ENCODE measurements at regions not wholly inside any gene's neighbourhood (a gene's known extent, or its start where the extent isn't known, plus 50 kb on each side); places are given as distances from the start of the nearest gene placed in this dataset.

DNA sequence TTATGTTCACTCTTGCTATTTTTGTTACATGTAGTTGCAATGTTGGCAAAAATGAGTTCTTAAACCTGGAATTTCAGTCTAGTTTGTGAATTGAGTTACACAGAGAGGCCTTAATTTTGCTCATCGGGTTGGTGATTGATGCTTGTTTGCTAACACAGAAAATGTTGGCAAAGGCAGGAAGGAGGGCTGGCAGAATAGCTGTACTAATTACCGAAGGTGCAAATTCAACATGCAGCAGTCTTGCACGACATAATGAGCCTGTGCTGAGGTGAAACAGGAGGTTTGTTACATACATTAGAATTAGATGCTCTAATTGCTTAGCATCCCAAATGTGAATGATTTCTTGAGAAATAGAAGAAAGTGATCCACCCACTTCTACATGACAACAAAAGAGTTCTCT lies 475.0 kb upstream of the TOM1L1 start:
- H3K27ac ChIP-seq, result no peak overlapping the region
- no peaks in the 10 kb centered on the region for H3K36me3 ChIP-seq
- WGBS, 3 donors, result 42 to 62% (median 47%) methylated on average over 3 of the region's 3 CpGs
- no peak for DNase-seq
- intact Hi-C loops (cut with DNase I), result no loop called here
- H3K4me3 ChIP-seq, result no peak overlapping the region
- H3K27me3 ChIP-seq, result no peaks in the 10 kb centered on the region
- TF ChIP-seq POLR2A (IDR thresholded peaks at IDR 0.05), result no peak
- TF ChIP-seq EP300 (IDR thresholded peaks at IDR 0.05), result no peak
- TF ChIP-seq, protein P1, sequence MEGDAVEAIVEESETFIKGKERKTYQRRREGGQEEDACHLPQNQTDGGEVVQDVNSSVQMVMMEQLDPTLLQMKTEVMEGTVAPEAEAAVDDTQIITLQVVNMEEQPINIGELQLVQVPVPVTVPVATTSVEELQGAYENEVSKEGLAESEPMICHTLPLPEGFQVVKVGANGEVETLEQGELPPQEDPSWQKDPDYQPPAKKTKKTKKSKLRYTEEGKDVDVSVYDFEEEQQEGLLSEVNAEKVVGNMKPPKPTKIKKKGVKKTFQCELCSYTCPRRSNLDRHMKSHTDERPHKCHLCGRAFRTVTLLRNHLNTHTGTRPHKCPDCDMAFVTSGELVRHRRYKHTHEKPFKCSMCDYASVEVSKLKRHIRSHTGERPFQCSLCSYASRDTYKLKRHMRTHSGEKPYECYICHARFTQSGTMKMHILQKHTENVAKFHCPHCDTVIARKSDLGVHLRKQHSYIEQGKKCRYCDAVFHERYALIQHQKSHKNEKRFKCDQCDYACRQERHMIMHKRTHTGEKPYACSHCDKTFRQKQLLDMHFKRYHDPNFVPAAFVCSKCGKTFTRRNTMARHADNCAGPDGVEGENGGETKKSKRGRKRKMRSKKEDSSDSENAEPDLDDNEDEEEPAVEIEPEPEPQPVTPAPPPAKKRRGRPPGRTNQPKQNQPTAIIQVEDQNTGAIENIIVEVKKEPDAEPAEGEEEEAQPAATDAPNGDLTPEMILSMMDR (IDR thresholded peaks at IDR 0.05), result no peak
- no peaks in the 10 kb centered on the region for H3K4me1 ChIP-seq (ENCODE audit: insufficient read depth)
- H3K9me3 ChIP-seq, result no peaks in the 10 kb centered on the region

GRCh38 chr17:54426296-54426886 lies 474.3 kb upstream of the TOM1L1 start:
- WGBS, 3 donors, result 34 to 49% (median 44%) methylated on average over 1 of the region's 1 CpG
- Histone ChIP-seq H3K27ac (no peak overlapping the region), H3K4me3 (no peak overlapping the region), H3K36me3 (no peaks in the 10 kb centered on the region), H3K27me3 (no peaks in the 10 kb centered on the region), H3K9me3 (no peaks in the 10 kb centered on the region), H3K4me1 (ENCODE audit: insufficient read depth) (no peaks in the 10 kb centered on the region)
- no peak for DNase-seq
- TF ChIP-seq POLR2A (IDR thresholded peaks at IDR 0.05), result no peak
- TF ChIP-seq EP300 (IDR thresholded peaks at IDR 0.05), result no peak
- TF ChIP-seq, protein P1 (IDR thresholded peaks at IDR 0.05), result no peak
- intact Hi-C loops (cut with DNase I), result no loop called here

DNA sequence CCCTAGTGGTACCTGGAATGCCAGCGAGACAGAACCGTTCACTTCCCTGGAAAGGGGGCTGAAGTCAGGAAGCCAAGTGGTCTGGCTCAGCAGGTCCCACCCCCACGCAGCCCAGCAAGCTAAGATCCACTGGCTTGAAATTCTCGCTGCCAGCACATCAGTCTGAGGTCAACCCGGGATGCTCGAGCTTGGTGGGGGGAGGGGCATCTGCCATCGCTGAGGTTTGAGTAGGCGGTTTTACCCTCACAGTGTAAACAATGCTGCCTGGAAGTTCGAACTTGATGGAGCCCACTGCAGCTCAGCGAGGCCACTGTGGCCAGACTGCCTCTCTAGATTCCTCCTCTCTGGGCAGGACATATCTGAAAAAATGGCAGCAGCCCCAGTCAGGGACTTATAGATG lies 464.7 kb upstream of the TOM1L1 start:
- Histone ChIP-seq H3K27me3 (no peaks in the 10 kb centered on the region), H3K9me3 (no peaks in the 10 kb centered on the region), H3K27ac (no peak overlapping the region), H3K4me1 (ENCODE audit: insufficient read depth) (no peaks in the 10 kb centered on the region), H3K36me3 (no peaks in the 10 kb centered on the region), H3K4me3 (no peak overlapping the region)
- WGBS, 3 donors, result 56 to 71% (median 61%) methylated on average over 10 of the region's 10 CpGs
- intact Hi-C loops (cut with DNase I), result no loop called here
- no peak for DNase-seq
- TF ChIP-seq EP300 (IDR thresholded peaks at IDR 0.05), result no peak
- no peak for TF ChIP-seq POLR2A (IDR thresholded peaks at IDR 0.05)
- TF ChIP-seq, protein P1 (IDR thresholded peaks at IDR 0.05), result no peak

- no peak overlapping the region for H3K27ac ChIP-seq
- intact Hi-C loops (cut with DNase I), result no loop called here
- H3K9me3 ChIP-seq, result no peaks in the 10 kb centered on the region
- no peaks in the 10 kb centered on the region for H3K27me3 ChIP-seq
- TF ChIP-seq, protein P1 (IDR thresholded peaks at IDR 0.05), result no peak
- TF ChIP-seq EP300 (IDR thresholded peaks at IDR 0.05) (no peak), POLR2A (IDR thresholded peaks at IDR 0.05) (no peak)
- DNase-seq, result no peak
- 52 to 69% (median 54%) methylated on average over 7 of the region's 7 CpGs for WGBS, 3 donors
- no peaks in the 10 kb centered on the region for H3K36me3 ChIP-seq
- H3K4me1 ChIP-seq (ENCODE audit: insufficient read depth), result no peaks in the 10 kb centered on the region
- no peak overlapping the region for H3K4me3 ChIP-seq
Observed at GRCh38 chr17:54439816-54440215, 460.8 kb upstream of the TOM1L1 start.
